GM12892 (cell line): ENCODE measurements at regions not wholly inside any gene's neighbourhood (a gene's known extent, or its start where the extent isn't known, plus 50 kb on each side); places are given as distances from the start of the nearest gene placed in this dataset.

Experiments used
- POLR2A ChIP-seq: IDR thresholded peaks from 2 replicates; pipeline ENCODE4 v1.6.1; 2011; ENCODE audit warnings: low read depth, low read length, control low read depth
- POLR2AphosphoS5 ChIP-seq: IDR thresholded peaks from 2 replicates; pipeline ENCODE4 v1.6.1; 2011; ENCODE audit warnings: low read depth, low read length, control low read depth

GRCh38 chrX:97898798-97899197 is 1015.1 kb downstream of the RPA4 start:
- TF ChIP-seq POLR2A (no peak), POLR2AphosphoS5 (no peak)
